Hindlimb muscle (tissue), 1 donor: ENCODE measurements at regions not wholly inside any gene's neighbourhood (a gene's known extent, or its start where the extent isn't known, plus 50 kb on each side); places are given as distances from the start of the nearest gene placed in this dataset.

ENCODE experiments used
- DNase-seq: peaks from one replicate; pipeline ENCODE4 v3.0.0-alpha.2; 2013

- no peak for DNase-seq
Measured at GRCh38 chr3:135753506-135753905, 212.0 kb upstream of the PPP2R3A start.

DNA sequence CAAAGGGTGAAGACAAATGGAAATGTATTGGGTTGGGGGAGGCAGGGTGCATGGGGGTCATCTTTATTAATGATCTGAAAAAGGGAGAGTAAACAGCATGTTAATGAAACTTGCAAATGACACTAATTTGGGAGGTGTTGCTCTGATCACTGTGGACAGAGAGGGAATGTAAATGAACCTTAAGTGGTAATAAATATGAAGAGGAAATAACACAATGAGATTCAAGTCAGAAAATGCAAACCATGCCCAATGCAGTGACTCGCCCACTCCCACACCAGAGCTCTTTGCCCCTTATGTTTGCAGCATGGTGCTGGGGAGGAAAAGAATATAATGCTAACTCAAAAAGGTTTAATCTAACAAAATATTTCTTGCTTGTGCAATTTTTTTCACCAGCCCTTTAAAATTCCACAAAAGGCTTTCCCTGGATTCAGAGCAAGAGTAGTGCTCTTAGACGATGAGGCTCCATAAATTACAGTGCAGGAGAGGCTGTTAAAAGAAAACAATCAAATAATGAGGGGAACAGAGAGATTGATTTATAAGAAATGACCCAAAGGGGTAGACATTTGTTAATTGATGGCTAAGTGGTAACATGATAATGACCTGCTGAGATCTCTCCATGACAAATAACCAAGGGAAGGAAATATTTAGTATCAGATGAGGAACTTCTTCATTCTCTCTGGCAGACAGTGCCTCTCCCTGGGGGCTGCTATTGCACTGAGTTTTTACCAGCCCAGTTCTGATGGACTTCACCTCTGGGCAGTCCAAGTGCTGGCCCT, 210.0 kb upstream of the PPP2R3A start:
- DNase-seq: no peak

- DNase-seq: no peak
Measured at GRCh38 chr3:135756106-135756668, 209.3 kb upstream of the PPP2R3A start.

GRCh38 chr3:135757421-135757820, 208.1 kb upstream of the PPP2R3A start:
- DNase-seq: no peak

DNA sequence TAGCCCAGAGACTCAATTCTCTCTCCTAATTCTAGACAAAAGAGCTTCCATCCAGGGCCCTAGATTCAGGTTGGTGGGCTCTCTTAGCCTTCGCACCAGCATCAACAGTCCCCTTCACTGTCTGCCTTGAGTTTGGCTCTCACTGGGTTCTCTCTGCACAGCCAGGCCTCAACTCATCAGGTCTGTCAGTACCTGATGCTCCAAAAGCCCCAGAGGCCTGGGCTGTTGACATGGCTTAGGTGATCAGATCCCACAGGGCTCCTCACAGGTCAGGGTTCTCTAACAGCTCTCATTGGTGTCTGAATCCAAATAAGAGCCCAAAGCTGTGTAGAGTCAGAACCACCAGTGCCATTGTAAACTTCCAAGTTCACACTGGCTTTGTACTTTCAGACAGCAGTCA, 206.6 kb upstream of the PPP2R3A start:
- DNase-seq: no peak

GRCh38 chr3:135759651-135760050, 205.9 kb upstream of the PPP2R3A start:
- DNase-seq: no peak

GRCh38 chr3:135760581-135760980, 204.9 kb upstream of the PPP2R3A start:
- DNase-seq: no peak

GRCh38 chr3:135762188-135762856, 203.2 kb upstream of the PPP2R3A start:
- DNase-seq: no peak

DNA sequence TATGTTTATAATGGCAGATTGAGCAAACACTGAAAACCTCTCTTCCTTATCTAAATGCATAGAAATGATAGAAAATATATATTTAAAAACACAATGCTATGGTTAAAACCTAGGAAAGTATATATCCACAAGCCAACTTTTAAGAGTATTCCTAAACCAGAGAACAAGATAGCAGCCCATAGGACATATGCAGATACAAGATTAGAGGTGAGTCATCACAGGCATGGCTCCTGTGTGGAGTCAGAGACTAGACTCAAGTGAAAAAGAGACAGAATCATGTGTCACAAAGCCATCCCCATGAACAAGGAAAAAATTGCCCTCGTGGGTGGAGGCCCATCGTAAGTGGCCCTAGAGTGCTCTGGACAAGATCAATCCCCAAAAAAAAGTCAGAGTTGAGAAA, 199.4 kb upstream of the PPP2R3A start:
- DNase-seq: no peak

GRCh38 chr3:135771760-135772159, 193.8 kb upstream of the PPP2R3A start:
- DNase-seq: no peak

- DNase-seq: no peak
Measured at GRCh38 chr3:135779024-135779423, 186.5 kb upstream of the PPP2R3A start.

GRCh38 chr3:135779590-135780235, 185.8 kb upstream of the PPP2R3A start:
- DNase-seq: no peak

DNA sequence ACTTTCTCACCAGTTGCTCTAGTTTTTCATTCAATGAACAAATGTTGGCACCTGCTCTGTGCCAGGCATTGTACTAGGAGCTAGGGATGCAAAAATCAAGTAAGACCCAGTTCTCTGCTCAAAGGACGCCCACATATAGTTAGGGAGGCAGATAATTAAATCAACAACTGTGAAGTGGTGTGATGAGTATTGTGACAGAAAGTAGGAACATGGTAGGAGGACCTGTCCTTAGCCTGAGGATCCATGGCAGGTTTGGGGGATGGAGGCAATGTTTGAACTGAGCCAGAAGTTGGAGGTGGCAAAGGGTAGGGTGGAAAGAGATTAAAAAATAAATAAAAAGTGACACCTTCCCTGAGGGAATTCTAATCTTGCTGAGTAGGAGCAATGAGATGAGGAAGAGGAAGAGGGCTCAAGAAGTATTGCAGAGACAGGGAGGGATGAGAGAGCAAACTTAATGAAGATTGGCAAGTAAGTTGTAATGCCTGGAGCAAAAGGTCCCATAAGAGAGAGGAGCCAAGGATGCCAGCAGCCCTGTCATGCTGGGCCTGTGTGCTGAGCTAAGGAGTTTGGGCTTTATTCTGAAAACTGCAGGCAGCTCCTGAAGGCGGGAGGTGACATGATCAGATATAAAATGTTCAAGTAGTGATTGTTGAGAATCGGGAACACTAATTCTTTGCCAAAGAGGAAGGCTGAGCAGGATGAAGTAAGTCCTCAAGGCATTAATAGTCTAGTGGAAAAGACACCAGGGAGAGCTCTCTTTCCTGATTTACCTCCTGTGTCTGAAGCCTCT, 184.3 kb upstream of the PPP2R3A start:
- DNase-seq: no peak

GRCh38 chr3:135784557-135784956, 181.0 kb upstream of the PPP2R3A start:
- DNase-seq: no peak

- no peak for DNase-seq
Measured at GRCh38 chr3:135788146-135788545, 177.4 kb upstream of the PPP2R3A start.

DNA sequence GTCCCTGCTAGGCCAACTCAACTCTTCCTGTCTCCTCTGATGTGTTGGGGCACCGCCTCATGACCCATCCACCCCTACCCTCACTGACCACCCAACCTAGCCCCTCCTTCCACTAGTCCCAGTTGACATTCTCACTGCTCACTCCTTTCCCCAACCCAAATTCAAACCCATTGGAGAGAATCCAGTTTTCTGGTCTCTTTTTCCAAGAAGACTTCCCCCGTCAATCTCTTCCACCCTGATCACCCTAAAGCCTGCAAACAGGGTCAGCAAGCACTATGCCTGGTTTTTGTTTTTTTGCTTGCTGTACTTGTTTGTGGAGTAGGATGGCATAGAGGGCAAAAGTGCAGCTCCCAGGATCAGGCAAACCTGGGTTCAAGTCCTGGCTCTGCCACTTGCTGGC, 176.6 kb upstream of the PPP2R3A start:
- DNase-seq: no peak

DNA sequence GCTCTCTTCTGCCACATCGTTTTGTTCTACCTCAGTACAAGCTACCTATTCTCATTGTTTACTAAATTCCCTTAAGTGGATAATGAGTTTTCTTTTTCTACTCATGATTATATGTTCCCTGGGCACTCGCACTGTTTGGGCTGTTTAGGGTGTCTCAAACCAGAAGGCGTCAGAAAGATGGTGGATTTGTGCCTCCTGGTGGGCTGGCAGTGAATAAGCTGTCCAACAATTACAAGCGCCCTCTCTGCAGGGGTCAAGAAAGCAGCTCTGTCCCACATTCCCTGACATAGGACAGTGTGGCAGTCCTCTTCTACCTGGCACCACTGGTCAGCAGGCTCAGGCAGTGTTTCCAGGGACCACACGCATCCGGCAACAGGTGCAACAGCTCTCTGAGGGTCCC, 173.4 kb upstream of the PPP2R3A start:
- DNase-seq: no peak

DNA sequence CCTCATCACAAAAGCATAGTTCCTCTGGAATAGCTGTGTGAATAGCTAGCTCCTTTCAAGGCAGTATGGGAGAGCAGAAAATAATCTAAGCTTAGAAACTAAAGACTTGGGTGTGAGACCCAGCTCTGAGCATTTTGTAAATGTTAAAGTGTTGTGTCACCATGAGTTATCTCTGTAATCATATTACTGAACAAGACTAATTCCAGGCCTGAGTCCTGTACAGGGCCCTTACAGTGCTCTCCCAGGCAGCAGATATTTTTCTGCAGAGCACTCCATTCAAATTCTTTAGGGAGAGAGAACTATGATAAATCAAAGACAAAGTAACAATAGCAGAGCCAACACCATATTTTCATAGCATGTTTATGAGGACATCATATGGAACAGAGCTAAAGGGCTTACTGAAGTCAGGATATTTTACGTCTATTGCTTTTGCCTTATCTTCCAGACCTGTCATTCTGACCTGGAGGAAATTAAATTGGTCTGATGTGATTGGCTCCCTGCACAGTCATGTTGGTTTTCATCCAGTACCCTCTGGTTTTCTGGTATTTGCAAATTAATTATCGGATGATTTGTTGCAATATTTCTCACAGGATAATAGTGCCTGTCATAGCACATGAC, 172.6 kb upstream of the PPP2R3A start:
- DNase-seq: no peak

- no peak for DNase-seq
Measured at GRCh38 chr3:135800071-135800549, 165.4 kb upstream of the PPP2R3A start.

- no peak for DNase-seq
Measured at GRCh38 chr3:135801018-135801417, 164.5 kb upstream of the PPP2R3A start.

DNA sequence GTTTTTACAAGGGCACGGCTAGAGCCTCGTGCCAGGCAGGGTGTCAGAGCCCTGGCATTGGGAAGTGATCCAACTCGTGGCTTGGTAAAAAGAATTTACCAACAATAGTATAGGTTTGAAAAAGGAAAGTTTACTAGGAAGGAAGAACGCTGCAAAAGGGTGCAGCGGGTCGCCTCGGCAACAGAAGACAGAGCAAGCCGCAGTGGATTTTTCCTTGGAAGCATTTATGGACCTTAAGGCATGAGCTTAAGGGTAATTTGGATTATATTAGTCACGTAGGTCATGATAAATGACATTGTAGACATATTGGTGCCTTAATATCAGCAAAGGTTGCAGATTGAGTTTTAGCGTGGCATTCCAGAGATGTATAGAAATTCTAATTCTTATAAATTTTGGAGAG, 163.4 kb upstream of the PPP2R3A start:
- no peak for DNase-seq
